Spleen (tissue), 11 donors: ENCODE measurements at regions not wholly inside any gene's neighbourhood (a gene's known extent, or its start where the extent isn't known, plus 50 kb on each side); places are given as distances from the start of the nearest gene placed in this dataset.

Source experiments
- DNase-seq: peaks from one replicate; pipeline ENCODE4 v3.0.0-alpha.2; 2020
- H3K27ac ChIP-seq, 8 donors: fragments of 200-600 bp; sonication (generic) in 7 of 8; 1 replicate in 4 of 8; 2 replicates in 4 of 8; pipeline versions ENCODE4 v1.5.0 to v1.8.0; 2016 to 2021; ENCODE audit warnings: inconsistent platforms in 4 of 8, mild to moderate bottlenecking in 4 of 8, moderate library complexity in 1 of 8
- H3K27me3 ChIP-seq, 7 donors: fragments of 200-600 bp; sonication (generic) in 6 of 7; replicated peaks in 1 of 7; 1 replicate in 4 of 7; 2 replicates in 3 of 7; pipeline versions ENCODE4 v1.5.0 to v1.8.0; 2016 to 2021; ENCODE audit warnings: inconsistent platforms in 3 of 7, mild to moderate bottlenecking in 1 of 7
- H3K36me3 ChIP-seq, 6 donors: fragments of 200-600 bp; sonication (generic) in 5 of 6; 1 replicate in 4 of 6; 2 replicates in 2 of 6; pipeline versions ENCODE4 v1.5.0 to v1.8.0; 2016 to 2021; ENCODE audit warnings: inconsistent platforms in 2 of 6
- H3K4me1 ChIP-seq, 6 donors: fragments of 200-600 bp; sonication (generic) in 5 of 6; 1 replicate in 3 of 6; 2 replicates in 3 of 6; pipeline versions ENCODE4 v1.5.0 to v1.8.0; 2016 to 2021; ENCODE audit warnings: inconsistent platforms in 3 of 6
- H3K4me3 ChIP-seq, 8 donors: fragments of 200-600 bp; sonication (generic) in 7 of 8; 1 replicate in 4 of 8; 2 replicates in 4 of 8; pipeline versions ENCODE4 v1.5.0 to v1.8.0; 2016 to 2021; ENCODE audit warnings: inconsistent platforms in 4 of 8, mild to moderate bottlenecking in 4 of 8, moderate library complexity in 2 of 8
- H3K9me3 ChIP-seq, 8 donors: fragments of 200-600 bp; sonication (generic) in 7 of 8; 1 replicate in 4 of 8; 2 replicates in 4 of 8; pipeline versions ENCODE4 v1.5.0 to v1.8.0; 2016 to 2021; ENCODE audit warnings: inconsistent platforms in 4 of 8
- POLR2A ChIP-seq, 3 donors: fragments of 450-650 bp; IDR thresholded peaks; one replicate each; pipeline ENCODE4 v1.5.1; 2017; ENCODE audit warnings: antibody characterized with exemption in 3 of 3, mild to moderate bottlenecking in 1 of 3
- POLR2AphosphoS5 ChIP-seq, 3 donors: sonication (generic); formaldehyde crosslinking; IDR thresholded peaks; one replicate each; pipeline ENCODE4 v1.5.1; 2017; ENCODE audit warnings: antibody characterized with exemption in 3 of 3
- WGBS, 5 donors: extraction: QIAGEN DNeasy Blood & Tissue Kit in 3 of 5; methylation state at CpG; one replicate each; pipeline versions ENCODE4 v1.1.5 to v1.1.7; 2013 to 2018; 5-methylcytosine and 5-hydroxymethylcytosine counted together
- intact Hi-C: fragments of 100-400 bp; cut with DNase I; formaldehyde crosslinking; loops from one replicate; pipeline ENCODE4 v1.15.0; 2023; ENCODE audit warnings: low total_unique reads
- TF ChIP-seq, protein P1 (sequence below), 11 experiments: fragments of 200-600 bp in 7 of 11; fragments of 450-650 bp in 4 of 11; sonication (generic) in 4 of 11; IDR thresholded peaks in 8 of 11; conservative IDR thresholded peaks in 3 of 11; 1 replicate in 7 of 11; 2 replicates in 4 of 11; pipeline versions ENCODE4 v1.4.0 to v1.8.0; 2016 to 2021; ENCODE audit warnings: antibody characterized with exemption in 11 of 11, inconsistent platforms in 4 of 11, mild to moderate bottlenecking in 1 of 11
- donor health status: healthy with polysubstance abuse.
- donor health status: DM: no; HTN: no; CAD: no; lungs with moderate emphysema.
- donor health status: DM: no; HTN: no; CAD: no.
- donor health status: Bipolar disorder and iron deficiency.
- donor health status: healthy.
- donor health status: DM: no; HTN: no; CAD: no.
- donor health status: DM: yes; HTN: yes; CAD: no.

DNA sequence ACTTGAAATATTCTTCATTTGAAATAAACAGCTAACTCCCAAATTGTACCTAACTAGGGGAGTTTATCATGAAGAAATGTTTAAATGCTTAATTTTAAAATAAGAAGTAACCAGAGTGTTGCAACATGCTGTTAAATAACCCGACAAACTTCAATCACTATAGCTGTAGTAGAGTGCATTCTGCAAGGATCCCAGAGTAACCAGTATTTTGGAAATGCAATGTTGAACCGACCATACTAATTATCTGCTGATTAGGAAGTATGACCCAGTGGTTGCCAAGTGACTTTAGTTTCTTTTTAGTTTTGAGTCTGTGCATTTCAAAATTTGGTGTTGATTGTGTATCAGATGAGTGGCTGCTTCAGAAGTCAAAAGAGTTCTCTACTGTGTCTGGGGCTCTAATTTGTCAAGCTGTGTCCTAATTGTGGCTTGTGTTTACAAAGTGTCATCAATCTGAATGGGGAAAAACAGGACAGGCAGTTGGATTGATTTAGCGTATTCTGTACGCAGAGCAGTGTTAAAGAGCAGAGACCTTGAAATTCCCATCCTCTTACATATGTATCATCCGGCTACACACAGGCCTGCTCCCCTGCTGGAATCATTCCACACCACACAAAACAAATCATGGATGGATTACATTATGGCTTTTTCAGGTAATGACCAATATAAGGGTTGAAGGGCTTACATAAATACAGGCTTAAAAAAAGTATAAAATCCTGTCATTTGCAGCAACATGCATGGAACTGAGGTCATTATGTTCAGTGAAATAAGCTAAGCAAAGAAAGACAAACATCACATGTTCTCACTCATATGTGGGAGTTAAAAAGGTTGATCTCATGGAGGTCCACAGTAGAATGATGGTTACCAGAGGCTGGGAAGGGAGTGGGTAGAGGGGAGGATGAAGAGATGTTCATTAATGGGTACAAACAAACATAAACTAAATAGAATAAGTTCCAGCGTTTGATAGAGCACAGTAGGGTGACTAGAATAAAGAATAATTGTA lies 351.5 kb downstream of the KLF12 start:
- 69 to 82% (median 76%) methylated on average over 6 of the region's 6 CpGs for WGBS, 5 donors

DNA sequence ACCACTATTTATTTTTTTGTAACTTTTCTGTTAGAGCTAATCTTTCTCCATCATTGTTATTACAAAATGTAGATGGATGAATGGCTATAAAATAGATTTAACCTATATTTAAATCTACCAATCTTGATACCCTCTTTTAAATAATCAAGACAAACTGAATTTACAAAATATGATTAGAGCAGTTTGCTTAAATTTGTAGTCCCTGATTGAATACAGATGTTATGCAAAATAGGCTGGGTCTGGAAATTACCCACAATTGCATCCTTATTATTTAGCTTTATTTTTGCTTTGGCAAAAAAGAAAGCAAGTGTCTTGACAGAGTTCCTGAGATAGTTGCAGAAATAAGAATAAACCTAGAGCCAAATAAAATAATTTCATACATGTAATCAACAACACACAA lies 352.8 kb downstream of the KLF12 start:
- Histone ChIP-seq H3K9me3 (no peaks in the 10 kb centered on the region), H3K27me3 (no peaks in the 10 kb centered on the region), H3K4me3 (no peak overlapping the region), H3K36me3 (peaks cover 0 to 28% (median 0%) of the 10 kb centered on the region in 6 donors), H3K27ac (no peak overlapping the region), H3K4me1 (peaks cover 0 to 7% (median 0%) of the 10 kb centered on the region in 6 donors)
- intact Hi-C loops = no loop called here
- no peak for DNase-seq
- no peak for TF ChIP-seq POLR2AphosphoS5 (IDR thresholded peaks at IDR 0.05)
- TF ChIP-seq, protein P1, sequence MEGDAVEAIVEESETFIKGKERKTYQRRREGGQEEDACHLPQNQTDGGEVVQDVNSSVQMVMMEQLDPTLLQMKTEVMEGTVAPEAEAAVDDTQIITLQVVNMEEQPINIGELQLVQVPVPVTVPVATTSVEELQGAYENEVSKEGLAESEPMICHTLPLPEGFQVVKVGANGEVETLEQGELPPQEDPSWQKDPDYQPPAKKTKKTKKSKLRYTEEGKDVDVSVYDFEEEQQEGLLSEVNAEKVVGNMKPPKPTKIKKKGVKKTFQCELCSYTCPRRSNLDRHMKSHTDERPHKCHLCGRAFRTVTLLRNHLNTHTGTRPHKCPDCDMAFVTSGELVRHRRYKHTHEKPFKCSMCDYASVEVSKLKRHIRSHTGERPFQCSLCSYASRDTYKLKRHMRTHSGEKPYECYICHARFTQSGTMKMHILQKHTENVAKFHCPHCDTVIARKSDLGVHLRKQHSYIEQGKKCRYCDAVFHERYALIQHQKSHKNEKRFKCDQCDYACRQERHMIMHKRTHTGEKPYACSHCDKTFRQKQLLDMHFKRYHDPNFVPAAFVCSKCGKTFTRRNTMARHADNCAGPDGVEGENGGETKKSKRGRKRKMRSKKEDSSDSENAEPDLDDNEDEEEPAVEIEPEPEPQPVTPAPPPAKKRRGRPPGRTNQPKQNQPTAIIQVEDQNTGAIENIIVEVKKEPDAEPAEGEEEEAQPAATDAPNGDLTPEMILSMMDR (IDR thresholded peaks at IDR 0.05 in 8 of 11, conservative IDR thresholded peaks at IDR 0.05 in 3 of 11) = no peak
- TF ChIP-seq POLR2A (IDR thresholded peaks at IDR 0.05) = no peak

More for the DNA sequence above, 351.5 kb downstream of the KLF12 start:
- TF ChIP-seq POLR2A (IDR thresholded peaks at IDR 0.05) (no peak), POLR2AphosphoS5 (IDR thresholded peaks at IDR 0.05) (no peak)
- TF ChIP-seq, protein P1 (IDR thresholded peaks at IDR 0.05 in 8 of 11, conservative IDR thresholded peaks at IDR 0.05 in 3 of 11) = no peak
- H3K4me1 ChIP-seq = peaks cover 0 to 7% (median 0%) of the 10 kb centered on the region in 6 donors
- no peak overlapping the region for H3K27ac ChIP-seq
- no peaks in the 10 kb centered on the region for H3K27me3 ChIP-seq
- peaks cover 0 to 28% (median 0%) of the 10 kb centered on the region in 6 donors for H3K36me3 ChIP-seq
- no peak for DNase-seq
- no peak overlapping the region for H3K4me3 ChIP-seq
- intact Hi-C loops = no loop called here
- no peaks in the 10 kb centered on the region for H3K9me3 ChIP-seq

DNA sequence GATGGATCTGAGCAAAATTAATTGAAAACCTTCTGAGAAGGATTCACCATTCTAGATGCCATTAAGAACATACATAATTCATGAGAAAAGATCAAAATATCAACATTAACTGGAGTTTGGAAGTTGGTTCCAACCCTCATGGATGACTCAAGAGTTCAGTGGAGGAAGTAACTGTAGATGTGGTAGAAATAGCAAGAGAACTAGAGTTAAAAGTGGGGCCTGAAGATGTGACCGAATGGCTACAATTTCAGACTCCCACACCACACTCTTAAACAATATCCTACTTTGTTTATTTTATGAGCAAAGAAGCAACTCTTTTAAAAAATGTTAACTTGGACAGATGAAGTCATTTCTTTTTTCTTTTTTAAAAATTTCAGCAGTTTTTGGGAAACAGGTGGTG lies 354.3 kb downstream of the KLF12 start:
- no peaks in the 10 kb centered on the region for H3K9me3 ChIP-seq
- intact Hi-C loops = no loop called here
- H3K36me3 ChIP-seq = peaks cover 0 to 28% (median 0%) of the 10 kb centered on the region in 6 donors
- 94 to 100% (median 96%) methylated on average over 1 of the region's 1 CpG for WGBS, 5 donors
- no peak for DNase-seq
- TF ChIP-seq POLR2A (IDR thresholded peaks at IDR 0.05) (no peak), POLR2AphosphoS5 (IDR thresholded peaks at IDR 0.05) (no peak)
- TF ChIP-seq, protein P1 (IDR thresholded peaks at IDR 0.05 in 8 of 11, conservative IDR thresholded peaks at IDR 0.05 in 3 of 11) = no peak
- no peak overlapping the region for H3K27ac ChIP-seq
- H3K4me3 ChIP-seq = no peak overlapping the region
- peaks cover 0 to 7% (median 0%) of the 10 kb centered on the region in 6 donors for H3K4me1 ChIP-seq
- H3K27me3 ChIP-seq = no peaks in the 10 kb centered on the region

DNA sequence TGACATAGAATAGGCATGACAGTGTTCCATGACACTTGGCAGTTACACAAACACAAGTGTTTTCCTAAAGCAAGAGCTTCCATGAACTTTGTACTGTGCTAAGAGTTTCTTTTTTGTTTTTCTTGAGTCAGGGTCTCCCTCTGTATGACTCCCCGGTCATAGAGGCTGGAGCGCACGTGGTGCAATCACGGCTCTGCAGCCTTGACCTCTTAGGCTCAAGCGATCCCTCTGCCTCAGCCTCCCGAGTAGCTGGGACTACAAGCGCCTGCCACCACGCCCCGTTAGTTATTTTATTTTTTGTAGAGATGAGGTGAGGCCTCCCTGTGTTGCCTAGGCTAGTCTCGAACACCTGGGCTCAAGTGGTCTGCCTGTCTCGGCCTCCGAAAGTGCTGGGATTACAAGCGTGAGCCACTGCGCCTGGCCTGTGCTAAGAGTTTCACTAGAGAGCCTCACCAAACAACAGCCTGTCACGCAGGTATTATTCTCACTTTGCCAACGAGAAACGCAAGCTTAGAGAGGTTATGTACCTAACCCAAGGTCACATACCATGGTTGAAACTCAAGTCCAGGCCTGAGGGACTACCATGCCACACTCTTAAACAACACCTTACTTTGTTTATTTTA lies 355.9 kb downstream of the KLF12 start:
- H3K4me1 ChIP-seq = peaks cover 0 to 7% (median 0%) of the 10 kb centered on the region in 6 donors
- intact Hi-C loops = no loop called here
- H3K27ac ChIP-seq = no peak overlapping the region
- 95 to 97% (median 96%) methylated on average over 17 of the region's 17 CpGs for WGBS, 5 donors
- no peak for DNase-seq
- no peaks in the 10 kb centered on the region for H3K9me3 ChIP-seq
- no peak overlapping the region for H3K4me3 ChIP-seq
- peaks cover 0 to 28% (median 2%) of the 10 kb centered on the region in 6 donors for H3K36me3 ChIP-seq
- H3K27me3 ChIP-seq = no peaks in the 10 kb centered on the region
- TF ChIP-seq, protein P1 (IDR thresholded peaks at IDR 0.05 in 8 of 11, conservative IDR thresholded peaks at IDR 0.05 in 3 of 11) = no peak
- TF ChIP-seq POLR2A (IDR thresholded peaks at IDR 0.05) (no peak), POLR2AphosphoS5 (IDR thresholded peaks at IDR 0.05) (no peak)
